HL-60 (cell line): ENCODE measurements at regions not wholly inside any gene's neighbourhood (a gene's known extent, or its start where the extent isn't known, plus 50 kb on each side); places are given as distances from the start of the nearest gene placed in this dataset.

Experiments used
- DNase-seq, 2 experiments: peaks; one replicate each; pipeline ENCODE4 v3.0.0-alpha.2; 2010 to 2020; ENCODE audit warnings: low read depth in 1 of 2, low spot score in 1 of 2
- H3K27ac ChIP-seq: fragments of 250-450 bp; sonication (Bioruptor Pico); replicated peaks from 2 replicates; pipeline ENCODE4 v1.5.1; 2020; ENCODE audit warnings: mild to moderate bottlenecking, moderate library complexity
- H3K27me3 ChIP-seq: fragments of 250-450 bp; sonication (Bioruptor Pico); 2 replicates; pipeline ENCODE4 v1.5.1; 2021; ENCODE audit warnings: mild to moderate bottlenecking, moderate library complexity; ENCODE audit not compliant: insufficient read depth, poor library complexity, severe bottlenecking
- H3K4me3 ChIP-seq: replicated peaks from 2 replicates; pipeline ENCODE4 v1.5.1; 2011; ENCODE audit warnings: mild to moderate bottlenecking, control low read depth, low read length; ENCODE audit not compliant: insufficient read depth
- GABPA ChIP-seq: IDR thresholded peaks from 2 replicates; pipeline ENCODE4 v1.6.1; 2012; ENCODE audit warnings: low read depth
- POLR2AphosphoS5 ChIP-seq: IDR thresholded peaks from 2 replicates; pipeline ENCODE4 v1.6.1; 2012; ENCODE audit warnings: low read depth
- SPI1 ChIP-seq: IDR thresholded peaks from 2 replicates; pipeline ENCODE4 v1.6.1; 2012; ENCODE audit warnings: low read depth, mild to moderate bottlenecking, borderline replicate concordance
- TF ChIP-seq, protein P1 (sequence below): IDR thresholded peaks from one replicate; pipeline ENCODE4 v1.5.1; 2011; ENCODE audit warnings: low read length, control low read depth, inconsistent platforms; ENCODE audit not compliant: insufficient read depth
- TF ChIP-seq, protein P2 (sequence below): IDR thresholded peaks from 2 replicates; pipeline ENCODE4 v1.6.1; 2012; ENCODE audit warnings: low read depth; ENCODE audit not compliant: insufficient replicate concordance

DNA sequence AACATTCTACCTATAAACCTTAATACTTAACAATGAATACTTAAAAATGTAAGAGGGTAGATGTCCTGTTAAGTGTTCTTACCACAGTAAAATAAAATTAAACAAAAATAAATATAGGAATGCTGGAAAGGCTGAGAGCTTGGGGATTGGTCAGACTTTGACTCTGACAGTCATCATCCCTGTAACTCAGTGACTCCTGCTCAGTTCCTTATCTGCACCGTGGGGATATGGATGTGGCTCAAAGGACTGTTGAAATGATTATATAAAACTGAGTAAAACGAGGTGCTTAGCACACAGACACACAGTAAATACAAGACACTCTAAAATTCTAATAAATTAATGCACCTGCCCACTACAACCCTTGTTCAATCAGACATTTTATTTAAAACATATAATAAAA lies 338.6 kb downstream of the TMEM114 start:
- Histone ChIP-seq H3K27me3 (peaks cover 2% of the 10 kb centered on the region), H3K4me3 (no peak overlapping the region), H3K27ac (no peak overlapping the region)
- TF ChIP-seq, protein P1, sequence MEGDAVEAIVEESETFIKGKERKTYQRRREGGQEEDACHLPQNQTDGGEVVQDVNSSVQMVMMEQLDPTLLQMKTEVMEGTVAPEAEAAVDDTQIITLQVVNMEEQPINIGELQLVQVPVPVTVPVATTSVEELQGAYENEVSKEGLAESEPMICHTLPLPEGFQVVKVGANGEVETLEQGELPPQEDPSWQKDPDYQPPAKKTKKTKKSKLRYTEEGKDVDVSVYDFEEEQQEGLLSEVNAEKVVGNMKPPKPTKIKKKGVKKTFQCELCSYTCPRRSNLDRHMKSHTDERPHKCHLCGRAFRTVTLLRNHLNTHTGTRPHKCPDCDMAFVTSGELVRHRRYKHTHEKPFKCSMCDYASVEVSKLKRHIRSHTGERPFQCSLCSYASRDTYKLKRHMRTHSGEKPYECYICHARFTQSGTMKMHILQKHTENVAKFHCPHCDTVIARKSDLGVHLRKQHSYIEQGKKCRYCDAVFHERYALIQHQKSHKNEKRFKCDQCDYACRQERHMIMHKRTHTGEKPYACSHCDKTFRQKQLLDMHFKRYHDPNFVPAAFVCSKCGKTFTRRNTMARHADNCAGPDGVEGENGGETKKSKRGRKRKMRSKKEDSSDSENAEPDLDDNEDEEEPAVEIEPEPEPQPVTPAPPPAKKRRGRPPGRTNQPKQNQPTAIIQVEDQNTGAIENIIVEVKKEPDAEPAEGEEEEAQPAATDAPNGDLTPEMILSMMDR = no peak
- TF ChIP-seq GABPA (no peak), POLR2AphosphoS5 (no peak), SPI1 (no peak)
- TF ChIP-seq, protein P2, sequence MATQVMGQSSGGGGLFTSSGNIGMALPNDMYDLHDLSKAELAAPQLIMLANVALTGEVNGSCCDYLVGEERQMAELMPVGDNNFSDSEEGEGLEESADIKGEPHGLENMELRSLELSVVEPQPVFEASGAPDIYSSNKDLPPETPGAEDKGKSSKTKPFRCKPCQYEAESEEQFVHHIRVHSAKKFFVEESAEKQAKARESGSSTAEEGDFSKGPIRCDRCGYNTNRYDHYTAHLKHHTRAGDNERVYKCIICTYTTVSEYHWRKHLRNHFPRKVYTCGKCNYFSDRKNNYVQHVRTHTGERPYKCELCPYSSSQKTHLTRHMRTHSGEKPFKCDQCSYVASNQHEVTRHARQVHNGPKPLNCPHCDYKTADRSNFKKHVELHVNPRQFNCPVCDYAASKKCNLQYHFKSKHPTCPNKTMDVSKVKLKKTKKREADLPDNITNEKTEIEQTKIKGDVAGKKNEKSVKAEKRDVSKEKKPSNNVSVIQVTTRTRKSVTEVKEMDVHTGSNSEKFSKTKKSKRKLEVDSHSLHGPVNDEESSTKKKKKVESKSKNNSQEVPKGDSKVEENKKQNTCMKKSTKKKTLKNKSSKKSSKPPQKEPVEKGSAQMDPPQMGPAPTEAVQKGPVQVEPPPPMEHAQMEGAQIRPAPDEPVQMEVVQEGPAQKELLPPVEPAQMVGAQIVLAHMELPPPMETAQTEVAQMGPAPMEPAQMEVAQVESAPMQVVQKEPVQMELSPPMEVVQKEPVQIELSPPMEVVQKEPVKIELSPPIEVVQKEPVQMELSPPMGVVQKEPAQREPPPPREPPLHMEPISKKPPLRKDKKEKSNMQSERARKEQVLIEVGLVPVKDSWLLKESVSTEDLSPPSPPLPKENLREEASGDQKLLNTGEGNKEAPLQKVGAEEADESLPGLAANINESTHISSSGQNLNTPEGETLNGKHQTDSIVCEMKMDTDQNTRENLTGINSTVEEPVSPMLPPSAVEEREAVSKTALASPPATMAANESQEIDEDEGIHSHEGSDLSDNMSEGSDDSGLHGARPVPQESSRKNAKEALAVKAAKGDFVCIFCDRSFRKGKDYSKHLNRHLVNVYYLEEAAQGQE = no peak
- DNase-seq = no peak

DNA sequence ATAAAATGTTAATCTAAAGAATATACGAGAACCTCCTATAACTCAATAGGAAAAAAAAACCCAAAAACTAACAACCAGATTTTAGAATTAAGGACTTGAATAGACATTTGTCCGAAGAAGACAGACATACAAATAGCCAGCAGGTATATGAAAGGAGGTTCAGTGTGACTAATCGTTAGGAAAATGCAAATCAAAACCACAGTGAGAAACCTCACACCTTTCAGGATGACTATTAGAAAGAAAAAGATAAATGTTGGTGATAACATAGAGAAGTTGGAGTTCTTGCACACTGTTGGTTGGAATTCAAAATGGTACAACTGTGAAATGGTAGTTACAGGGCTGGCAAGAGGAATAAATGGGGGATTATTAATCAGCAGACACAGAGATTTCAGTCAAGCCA lies 339.0 kb downstream of the TMEM114 start:
- no peak overlapping the region for H3K27ac ChIP-seq
- H3K4me3 ChIP-seq = no peak overlapping the region
- peaks cover 2% of the 10 kb centered on the region for H3K27me3 ChIP-seq
- DNase-seq = no peak
- TF ChIP-seq, protein P1 = no peak
- TF ChIP-seq POLR2AphosphoS5 = no peak
- no peak for TF ChIP-seq SPI1
- no peak for TF ChIP-seq GABPA
- TF ChIP-seq, protein P2 = no peak

DNA sequence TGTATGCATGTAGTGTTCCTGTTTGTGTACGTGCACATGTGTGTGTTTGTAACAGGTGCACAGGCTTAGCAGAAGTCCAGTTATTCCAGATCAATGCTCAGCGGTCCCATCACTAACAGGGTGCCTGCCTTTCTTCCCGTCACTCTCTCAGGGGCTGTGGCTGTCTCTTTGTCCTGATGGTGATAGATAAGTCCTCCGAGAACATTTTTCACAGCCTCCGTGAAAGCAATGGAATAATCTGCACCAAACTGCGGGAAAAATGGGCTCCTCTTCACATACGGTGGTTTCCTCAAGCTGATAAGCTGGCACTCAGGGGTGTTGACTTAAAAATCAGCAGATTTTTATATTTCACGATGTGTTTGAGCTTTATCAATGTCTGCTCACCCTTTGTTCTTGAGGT lies 342.3 kb downstream of the TMEM114 start:
- TF ChIP-seq, protein P1 = no peak
- no peak for TF ChIP-seq SPI1
- TF ChIP-seq, protein P2 = no peak
- TF ChIP-seq POLR2AphosphoS5 = no peak
- TF ChIP-seq GABPA = no peak
- no peak overlapping the region for H3K4me3 ChIP-seq

More for the DNA sequence above, 342.3 kb downstream of the TMEM114 start:
- no peak for DNase-seq
- H3K27me3 ChIP-seq = peaks cover 2% of the 10 kb centered on the region
- no peak overlapping the region for H3K27ac ChIP-seq
